ENCODE measurements at regions not wholly inside any gene's neighbourhood (a gene's known extent, or its start where the extent isn't known, plus 50 kb on each side); places are given as distances from the start of the nearest gene placed in this dataset.

GRCh38 chr9:105116052-105116868 lies 128.2 kb upstream of the SLC44A1 start:
- TF ChIP-seq CTCF (IDR thresholded peaks at IDR 0.05) (no peak), SIN3A (IDR thresholded peaks at IDR 0.05; ENCODE audit: borderline replicate concordance, insufficient read depth, low read depth, low read length) (no peak), REST (IDR thresholded peaks at IDR 0.05; ENCODE audit: insufficient read depth in 1 of 2, low read depth in 2 of 2, low read length in 1 of 2) (no peak), TCF7L2 (IDR thresholded peaks at IDR 0.05; ENCODE audit: low read depth, low read length) (no peak), POLR2AphosphoS5 (IDR thresholded peaks at IDR 0.05; ENCODE audit: low read depth, low read length) (no peak)
- no peaks in the 10 kb centered on the region for H3K36me3 ChIP-seq (ENCODE audit: control insufficient read depth, insufficient read depth, low read length)
- no peaks in the 10 kb centered on the region for H3K4me1 ChIP-seq (ENCODE audit: control insufficient read depth, insufficient read depth, low read length)
- no TSS peak for BruUV-seq (replicated peaks)
- H3K9me3 ChIP-seq (ENCODE audit: control insufficient read depth, insufficient read depth, low read depth, low read length), result no peaks in the 10 kb centered on the region
- in situ Hi-C loops (cut with HindIII; ENCODE audit: low pct_unique_long_range_greater_than_20kb, low sequenced_read_pairs) (no loop called here), intact Hi-C loops (cut with micrococcal nuclease; ENCODE audit: unreplicated experiment) (no loop called here)
- no peak overlapping the region for H3K4me3 ChIP-seq (ENCODE audit: low read depth in 2 of 2, low read length in 2 of 2)
- ATAC-seq (no peak), DNase-seq (ENCODE audit: low read depth, low spot score) (no peak)
- CTCF ChIA-PET, result no interaction called here
- H3K27ac ChIP-seq (ENCODE audit: low read length), result no peak overlapping the region
- POLR2A ChIA-PET, result no interaction called here
- no peaks in the 10 kb centered on the region for H3K27me3 ChIP-seq (ENCODE audit: control insufficient read depth, insufficient read depth, low read length)

- Histone ChIP-seq H3K9me3 (ENCODE audit: control insufficient read depth, insufficient read depth, low read depth, low read length) (no peaks in the 10 kb centered on the region), H3K36me3 (ENCODE audit: control insufficient read depth, insufficient read depth, low read length) (no peaks in the 10 kb centered on the region), H3K4me3 (ENCODE audit: low read depth in 2 of 2, low read length in 2 of 2) (no peak overlapping the region), H3K4me1 (ENCODE audit: control insufficient read depth, insufficient read depth, low read length) (no peaks in the 10 kb centered on the region), H3K27ac (ENCODE audit: low read length) (no peak overlapping the region), H3K27me3 (ENCODE audit: control insufficient read depth, insufficient read depth, low read length) (no peaks in the 10 kb centered on the region)
- intact Hi-C loops (cut with micrococcal nuclease; ENCODE audit: unreplicated experiment), result no loop called here
- CTCF ChIA-PET, result interaction anchor here (0.5 kb wide), 1 partner anchor 242 kb away, joined by 8 read pairs; no protein-coding TSS in a partner anchor
- no peak for TF ChIP-seq CTCF (IDR thresholded peaks at IDR 0.05)
- TF ChIP-seq REST (IDR thresholded peaks at IDR 0.05; ENCODE audit: insufficient read depth in 1 of 2, low read depth in 2 of 2, low read length in 1 of 2), result no peak
- TF ChIP-seq POLR2AphosphoS5 (IDR thresholded peaks at IDR 0.05; ENCODE audit: low read depth, low read length), result no peak
- no peak for TF ChIP-seq SIN3A (IDR thresholded peaks at IDR 0.05; ENCODE audit: borderline replicate concordance, insufficient read depth, low read depth, low read length)
- TF ChIP-seq TCF7L2 (IDR thresholded peaks at IDR 0.05; ENCODE audit: low read depth, low read length), result no peak
- ATAC-seq (no peak), DNase-seq (ENCODE audit: low read depth, low spot score) (no peak)
- POLR2A ChIA-PET, result no interaction called here
- BruUV-seq (replicated peaks), result no TSS peak
- in situ Hi-C loops (cut with HindIII; ENCODE audit: low pct_unique_long_range_greater_than_20kb, low sequenced_read_pairs), result no loop called here
Measured at GRCh38 chr9:105117234-105117633, 127.2 kb upstream of the SLC44A1 start.
